H54 (cell line): ENCODE measurements at regions not wholly inside any gene's neighbourhood (a gene's known extent, or its start where the extent isn't known, plus 50 kb on each side); places are given as distances from the start of the nearest gene placed in this dataset.

Experiments
- DNase-seq: peaks from one replicate; pipeline ENCODE4 v3.0.0; 2011; ENCODE audit warnings: low spot score, mixed read lengths; ENCODE audit not compliant: insufficient read length
- FAIRE-seq: peaks from 3 replicates; lab custom pipeline; 2011; peaks lifted over from hg19 to GRCh38; lab: Jason Lieb, UNC
- POLR2A ChIP-seq: IDR thresholded peaks from 2 replicates; pipeline ENCODE4 v1.6.1; 2011; ENCODE audit warnings: low read depth, mild to moderate bottlenecking, low read length

- DNase-seq (no peak), FAIRE-seq (no peak)
These were observed 127.3 kb upstream of the DTNBP1 start for GRCh38 chr6:15790116-15790515.

DNA sequence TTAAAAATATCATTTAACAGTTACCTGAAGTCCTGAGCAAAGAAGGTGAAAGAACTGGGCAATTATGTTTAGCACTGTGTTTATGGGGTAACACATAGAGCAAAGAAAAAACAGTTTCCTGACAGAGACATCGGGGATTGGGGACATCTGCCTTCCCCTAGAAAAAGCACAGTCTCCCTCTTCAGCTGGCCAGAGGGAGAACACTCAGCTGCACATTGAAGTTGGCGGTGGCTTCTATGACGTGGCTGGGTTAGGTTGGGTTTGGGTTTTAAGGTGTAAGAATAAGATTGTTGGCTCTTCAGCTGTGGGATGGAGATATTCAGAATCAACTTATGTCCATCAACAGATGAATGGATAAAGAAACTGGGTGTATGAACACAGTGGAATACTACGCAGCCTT is 124.0 kb upstream of the DTNBP1 start:
- FAIRE-seq (no peak), DNase-seq (no peak)
- TF ChIP-seq POLR2A, result no peak

More at GRCh38 chr6:15790116-15790515, 127.3 kb upstream of the DTNBP1 start:
- TF ChIP-seq POLR2A, result no peak

- DNase-seq (no peak), FAIRE-seq (no peak)
- TF ChIP-seq POLR2A, result no peak
These were observed 120.7 kb upstream of the DTNBP1 start for GRCh38 chr6:15783484-15783883.

DNA sequence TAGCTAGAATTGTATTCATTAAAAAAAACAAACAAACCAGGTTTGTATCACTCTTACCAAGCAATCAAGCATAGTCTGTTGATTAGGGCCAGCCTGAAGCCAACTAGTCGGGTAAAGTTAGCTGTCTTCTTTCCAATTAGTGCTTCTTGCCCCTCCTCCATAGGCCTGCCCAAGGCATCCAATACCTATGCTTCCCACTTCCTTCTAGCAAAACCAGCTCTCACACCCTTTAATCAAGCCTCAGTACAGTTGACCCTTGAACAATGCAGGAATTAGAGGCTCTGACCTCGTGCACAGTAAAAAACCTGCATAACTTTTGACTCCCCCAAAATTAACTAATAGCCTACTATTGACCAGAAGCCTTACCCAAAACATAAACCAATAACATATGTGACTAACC is 119.1 kb upstream of the DTNBP1 start:
- FAIRE-seq, result no peak
- DNase-seq, result no peak
- TF ChIP-seq POLR2A, result no peak

DNA sequence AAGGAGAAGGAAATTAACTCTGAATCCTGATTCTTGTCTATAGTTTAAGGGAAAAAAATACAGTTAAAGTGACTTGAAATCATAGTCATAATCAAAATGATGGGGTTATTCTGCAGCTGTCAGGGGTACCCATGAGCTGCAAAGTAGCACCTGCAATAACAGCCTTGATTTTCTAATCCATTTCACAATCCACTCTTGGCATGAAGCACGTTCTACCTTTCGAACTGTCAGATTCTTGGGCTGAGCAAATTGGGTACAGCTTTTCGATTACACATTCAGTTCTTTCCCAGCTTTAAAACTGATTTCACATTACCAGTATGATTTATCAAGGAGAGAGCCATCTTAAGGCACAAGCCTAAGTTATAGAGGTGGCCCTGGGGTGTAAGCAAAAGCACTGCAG is 118.5 kb upstream of the DTNBP1 start:
- no peak for TF ChIP-seq POLR2A
- DNase-seq, result no peak
- FAIRE-seq, result no peak

GRCh38 chr6:15780437-15780836 is 117.6 kb upstream of the DTNBP1 start:
- TF ChIP-seq POLR2A, result no peak
- FAIRE-seq (no peak), DNase-seq (no peak)

DNA sequence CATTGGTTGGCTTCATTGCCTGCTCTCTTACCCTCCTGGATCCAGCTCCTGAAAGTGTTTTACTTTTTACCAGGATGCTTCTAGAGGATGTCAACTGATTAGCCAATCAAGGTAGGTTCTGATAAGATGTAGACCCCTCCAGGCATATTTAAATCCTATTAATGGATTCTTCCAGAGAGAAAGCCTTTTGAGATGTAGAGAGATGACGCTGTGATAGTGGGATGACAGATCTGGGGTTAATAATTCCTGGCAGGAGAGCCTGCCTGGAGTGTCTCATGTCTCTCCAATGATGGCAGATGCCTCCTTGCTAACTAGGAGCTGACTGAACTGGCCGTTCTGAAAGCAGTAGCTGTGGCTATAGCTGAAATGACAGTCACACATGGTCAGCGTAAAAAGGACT is 116.9 kb upstream of the DTNBP1 start:
- no peak for FAIRE-seq
- no peak for DNase-seq
- no peak for TF ChIP-seq POLR2A

GRCh38 chr6:15776458-15776980 is 113.7 kb upstream of the DTNBP1 start:
- no peak for FAIRE-seq
- DNase-seq, result no peak
- no peak for TF ChIP-seq POLR2A

DNA sequence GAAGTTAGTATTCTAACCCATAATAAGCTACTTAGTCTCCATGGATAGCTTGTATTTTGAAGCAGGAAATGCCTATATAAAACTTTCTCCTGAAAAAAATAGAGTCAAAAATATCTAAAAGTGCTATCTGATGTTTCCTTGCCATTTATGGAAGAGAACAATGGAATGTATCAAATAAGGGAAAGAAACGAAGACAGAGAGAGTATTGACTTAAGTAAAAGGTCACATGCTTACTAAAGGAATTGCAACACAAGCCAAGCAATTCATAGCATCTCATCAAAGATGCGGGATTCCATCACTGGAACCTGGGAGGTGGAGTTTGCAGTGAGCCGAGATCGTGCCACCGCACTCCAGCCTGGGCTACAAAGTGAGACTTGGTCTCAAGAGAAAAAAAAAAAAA is 112.9 kb upstream of the DTNBP1 start:
- TF ChIP-seq POLR2A, result no peak
- DNase-seq, result no peak
- no peak for FAIRE-seq

DNA sequence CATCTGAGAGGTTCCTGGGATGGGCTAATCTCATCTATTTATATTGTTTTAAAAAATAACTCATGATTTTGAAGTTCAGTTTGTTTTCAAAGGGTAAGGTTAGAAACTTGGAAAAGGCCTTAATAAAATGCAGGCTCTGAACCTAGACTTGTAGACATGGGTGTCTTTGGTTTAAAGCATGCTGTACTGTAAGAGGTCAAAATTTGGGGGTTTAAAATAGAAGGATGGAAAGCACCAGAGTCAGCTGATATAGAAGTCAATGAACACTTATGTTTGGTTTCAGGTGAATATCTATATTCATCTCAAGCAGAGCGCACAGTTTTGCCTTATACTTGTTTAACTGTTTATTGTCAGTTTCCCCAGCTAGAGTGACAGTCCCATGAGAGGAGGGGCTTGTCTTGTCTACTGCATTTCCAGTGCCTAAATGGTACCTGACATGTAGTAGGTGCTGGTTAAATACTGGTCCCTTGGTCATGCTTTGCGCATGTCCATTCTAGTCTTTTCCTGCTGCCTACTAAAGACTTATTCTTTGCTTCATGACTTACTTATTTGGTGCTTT is 112.3 kb upstream of the DTNBP1 start:
- no peak for FAIRE-seq
- no peak for TF ChIP-seq POLR2A
- no peak for DNase-seq

GRCh38 chr6:15773806-15774410 is 111.1 kb upstream of the DTNBP1 start:
- DNase-seq, result no peak
- FAIRE-seq, result no peak
- no peak for TF ChIP-seq POLR2A

DNA sequence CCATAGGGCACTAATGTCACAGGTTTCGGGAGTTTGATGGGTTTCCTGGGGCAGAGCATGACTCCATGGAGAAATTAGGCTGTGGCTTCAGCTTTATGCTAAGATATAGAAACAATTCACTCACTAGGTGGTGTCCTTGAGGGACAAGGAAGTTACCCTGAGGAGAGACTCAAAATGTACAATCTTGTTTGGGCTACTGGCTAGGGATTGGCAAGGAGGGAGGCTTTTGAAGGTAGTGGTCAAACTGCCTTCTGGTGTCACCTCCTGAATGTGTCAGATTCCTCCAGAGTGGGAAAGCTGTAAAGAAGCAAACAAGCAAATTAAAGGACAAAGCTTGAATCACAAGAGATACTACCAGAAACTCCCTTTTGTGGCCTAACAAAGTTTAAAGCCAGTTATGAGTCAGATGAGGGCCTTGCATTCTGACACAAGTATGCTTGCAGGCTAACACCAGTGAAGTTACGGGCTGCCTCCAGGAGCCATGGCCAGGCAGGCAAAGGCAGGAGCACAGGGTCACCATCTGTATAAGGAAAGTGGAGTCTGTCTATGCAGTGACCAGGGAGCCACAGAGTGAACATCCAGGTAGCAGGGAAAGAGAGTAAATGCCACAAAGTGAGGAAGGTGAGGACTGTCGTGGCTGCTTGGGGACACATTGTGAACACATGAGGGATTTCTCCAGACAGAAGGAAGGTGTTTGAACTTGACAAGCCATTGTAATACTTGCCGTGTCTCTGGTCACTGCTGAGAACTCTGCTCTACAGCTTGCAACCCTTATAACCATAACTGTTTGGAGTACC is 107.7 kb upstream of the DTNBP1 start:
- no peak for TF ChIP-seq POLR2A
- DNase-seq, result no peak
- FAIRE-seq, result no peak

- FAIRE-seq (no peak), DNase-seq (no peak)
- TF ChIP-seq POLR2A, result no peak
These were observed 106.7 kb upstream of the DTNBP1 start for GRCh38 chr6:15769511-15770018.

DNA sequence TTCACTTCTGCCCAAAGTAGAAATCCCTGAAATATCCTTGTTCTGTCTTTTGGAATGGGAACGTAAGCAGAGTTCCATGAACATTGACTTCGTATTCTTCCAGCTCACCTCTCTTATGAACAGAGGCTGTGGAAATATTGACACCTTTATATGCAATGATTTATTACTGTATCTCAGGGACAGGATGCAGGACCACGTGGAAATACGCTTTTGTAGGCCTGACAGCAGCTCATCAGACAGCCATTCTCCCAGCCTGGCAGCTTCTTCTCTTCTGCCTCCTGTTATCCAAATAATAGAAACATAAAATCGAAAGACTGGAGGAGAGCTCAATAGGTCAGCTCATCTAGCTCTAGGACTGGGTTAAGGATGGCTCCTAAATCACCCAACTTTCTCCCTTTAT is 106.2 kb upstream of the DTNBP1 start:
- DNase-seq, result no peak
- no peak for FAIRE-seq
- TF ChIP-seq POLR2A, result no peak
